Neuronal stem cell (in vitro differentiated cells): ENCODE measurements at regions not wholly inside any gene's neighbourhood (a gene's known extent, or its start where the extent isn't known, plus 50 kb on each side); places are given as distances from the start of the nearest gene placed in this dataset.

Source experiments
- DNase-seq: peaks from one replicate; pipeline ENCODE4 v3.0.0-alpha.2; 2013; ENCODE audit warnings: low spot score
- H2AFZ ChIP-seq: one replicate; pipeline ENCODE4 v1.6.1; 2013; ENCODE audit warnings: mild to moderate bottlenecking, low read length, inconsistent platforms
- H2AK5ac ChIP-seq: 2 replicates; pipeline ENCODE4 v1.6.1; 2013; ENCODE audit warnings: low read depth, mild to moderate bottlenecking, inconsistent platforms, low read length, moderate library complexity, mixed read lengths
- H2BK120ac ChIP-seq: 2 replicates; pipeline ENCODE4 v1.6.1; 2013; ENCODE audit warnings: low read depth, mild to moderate bottlenecking, inconsistent platforms, low read length, moderate library complexity, mixed read lengths
- H2BK12ac ChIP-seq: one replicate; pipeline ENCODE4 v1.6.1; 2013; ENCODE audit warnings: low read length, inconsistent platforms
- H2BK15ac ChIP-seq: 2 replicates; pipeline ENCODE4 v1.6.1; 2013; ENCODE audit warnings: mild to moderate bottlenecking, low read length, inconsistent platforms, mixed read lengths
- H2BK5ac ChIP-seq: one replicate; pipeline ENCODE4 v1.6.1; 2013; ENCODE audit warnings: inconsistent platforms, mild to moderate bottlenecking, low read length, moderate library complexity
- H3K14ac ChIP-seq: one replicate; pipeline ENCODE4 v1.6.1; 2013; ENCODE audit warnings: low read length, inconsistent platforms
- H3K18ac ChIP-seq: 2 replicates; pipeline ENCODE4 v1.6.1; 2013; ENCODE audit warnings: low read length, inconsistent platforms
- H3K23ac ChIP-seq: 2 replicates; pipeline ENCODE4 v1.6.1; 2013; ENCODE audit warnings: low read depth, mild to moderate bottlenecking, mixed read lengths, low read length, inconsistent platforms; ENCODE audit not compliant: poor library complexity
- H3K27ac ChIP-seq: replicated peaks from 3 replicates; pipeline ENCODE4 v1.5.1; 2013; ENCODE audit warnings: low read length, inconsistent platforms
- H3K27me3 ChIP-seq, 3 experiments: 2 replicates each; pipeline ENCODE4 v1.6.1; 2013; ENCODE audit warnings: low read length in 3 of 3, mild to moderate bottlenecking in 2 of 3, inconsistent platforms in 1 of 3, low read depth in 1 of 3, mixed read lengths in 1 of 3, moderate library complexity in 1 of 3; ENCODE audit not compliant: control insufficient read depth in 3 of 3, insufficient read depth in 3 of 3
- H3K36me3 ChIP-seq, 2 donors: replicated peaks in 1 of 2; 2 replicates each; pipeline ENCODE4 v1.6.1; 2013; ENCODE audit warnings: low read length in 2 of 2; ENCODE audit not compliant: control insufficient read depth in 2 of 2, insufficient read depth in 2 of 2
- H3K4ac ChIP-seq: 2 replicates; pipeline ENCODE4 v1.6.1; 2013; ENCODE audit warnings: inconsistent platforms, mild to moderate bottlenecking, low read length, moderate library complexity
- H3K4me1 ChIP-seq, 2 donors: 1 replicate in 1 of 2; 2 replicates in 1 of 2; pipeline ENCODE4 v1.6.1; 2013; ENCODE audit warnings: low read length in 2 of 2, low read depth in 1 of 2; ENCODE audit not compliant: control insufficient read depth in 2 of 2, insufficient read depth in 1 of 2
- H3K4me2 ChIP-seq: one replicate; pipeline ENCODE4 v1.6.1; 2013; ENCODE audit warnings: mild to moderate bottlenecking, low read length, inconsistent platforms; ENCODE audit not compliant: insufficient read depth, poor library complexity, severe bottlenecking
- H3K4me3 ChIP-seq, 2 donors: 2 replicates each; pipeline ENCODE4 v1.5.1; 2013; ENCODE audit warnings: low read length in 2 of 2, mild to moderate bottlenecking in 2 of 2, inconsistent platforms in 1 of 2, moderate library complexity in 1 of 2
- H3K79me1 ChIP-seq: one replicate; pipeline ENCODE4 v1.6.1; 2013; ENCODE audit warnings: low read depth, mild to moderate bottlenecking, inconsistent platforms, low read length, moderate library complexity
- H3K9ac ChIP-seq: one replicate; pipeline ENCODE4 v1.6.1; 2013; ENCODE audit warnings: mild to moderate bottlenecking, low read depth, low read length, inconsistent platforms; ENCODE audit not compliant: poor library complexity
- H3K9me3 ChIP-seq, 2 donors: replicated peaks in 1 of 2; 2 replicates each; pipeline versions ENCODE3 to v1.6.1; 2013; ENCODE audit warnings: low read length in 2 of 2, mild to moderate bottlenecking in 2 of 2, inconsistent platforms in 1 of 2, low read depth in 1 of 2, mixed read lengths in 1 of 2, moderate library complexity in 1 of 2; ENCODE audit not compliant: control insufficient read depth in 2 of 2, insufficient read depth in 1 of 2
- H4K8ac ChIP-seq: one replicate; pipeline ENCODE4 v1.6.1; 2013; ENCODE audit warnings: low read depth, mild to moderate bottlenecking, inconsistent platforms, low read length, moderate library complexity
- H4K91ac ChIP-seq: one replicate; pipeline ENCODE4 v1.6.1; 2013; ENCODE audit warnings: low read length, low read depth, mild to moderate bottlenecking, inconsistent platforms; ENCODE audit not compliant: poor library complexity
- WGBS, 2 donors: extraction: QIAGEN DNeasy Blood & Tissue Kit; methylation state at CpG; one replicate each; pipeline ENCODE4 v1.1.7; 2013; ENCODE audit warnings: missing lambda C conversion rate in 2 of 2, mixed read lengths in 1 of 2; ENCODE audit not compliant: insufficient read length in 2 of 2, insufficient replicate concordance in 1 of 2; ENCODE audit errors: extremely low coverage in 2 of 2; 5-methylcytosine and 5-hydroxymethylcytosine counted together

- Histone ChIP-seq H3K14ac (no peak overlapping the region), H3K9ac (no peak overlapping the region), H3K79me1 (no peaks in the 10 kb centered on the region), H4K91ac (no peak overlapping the region), H2AFZ (no peak overlapping the region), H3K9me3 (peaks cover 0 to 3% of the 10 kb centered on the region in 2 donors), H3K27ac (no peak overlapping the region), H2BK120ac (no peak overlapping the region), H2BK12ac (no peak overlapping the region), H3K18ac (no peak overlapping the region), H2BK5ac (no peak overlapping the region), H3K4me1 (peaks cover 0 to 3% of the 10 kb centered on the region in 2 donors), H2AK5ac (no peak overlapping the region), H2BK15ac (no peak overlapping the region), H3K4me3 (no peak overlapping the region), H3K4me2 (no peak overlapping the region), H3K27me3 (no peaks in the 10 kb centered on the region), H3K4ac (no peak overlapping the region), H3K23ac (no peak overlapping the region), H4K8ac (no peak overlapping the region), H3K36me3 (no peaks in the 10 kb centered on the region)
- no CpG with 5 or more reads among the region's 4 CpGs for WGBS, 2 donors
- no peak for DNase-seq
Measured at GRCh38 chr12:97666263-97666662, 203.7 kb downstream of the RMST start.

GRCh38 chr12:97672870-97673269 lies 210.3 kb downstream of the RMST start:
- Histone ChIP-seq H3K4me2 (peak overlapping the region; percentile 18), H2AFZ (no peak overlapping the region), H2BK5ac (no peak overlapping the region), H3K27me3 (no peaks in the 10 kb centered on the region), H3K4me1 (peaks cover 0 to under 1% of the 10 kb centered on the region in 2 donors), H3K4me3 (no peak overlapping the region), H2BK12ac (no peak overlapping the region), H3K9ac (no peak overlapping the region), H3K36me3 (no peaks in the 10 kb centered on the region), H3K23ac (no peak overlapping the region), H4K91ac (no peak overlapping the region), H3K18ac (no peak overlapping the region), H3K14ac (no peak overlapping the region), H3K4ac (no peak overlapping the region), H4K8ac (no peak overlapping the region), H2AK5ac (no peak overlapping the region), H3K9me3 (peaks cover 0 to 5% of the 10 kb centered on the region in 2 donors), H3K79me1 (no peaks in the 10 kb centered on the region), H3K27ac (no peak overlapping the region), H2BK15ac (no peak overlapping the region), H2BK120ac (no peak overlapping the region)
- WGBS, 2 donors: no CpG with 5 or more reads among the region's 5 CpGs
- DNase-seq: no peak

GRCh38 chr12:97680751-97681150 lies 218.1 kb downstream of the RMST start:
- H3K27ac ChIP-seq: no peak overlapping the region
- WGBS, 2 donors: no CpG with 5 or more reads among the region's 2 CpGs

DNA sequence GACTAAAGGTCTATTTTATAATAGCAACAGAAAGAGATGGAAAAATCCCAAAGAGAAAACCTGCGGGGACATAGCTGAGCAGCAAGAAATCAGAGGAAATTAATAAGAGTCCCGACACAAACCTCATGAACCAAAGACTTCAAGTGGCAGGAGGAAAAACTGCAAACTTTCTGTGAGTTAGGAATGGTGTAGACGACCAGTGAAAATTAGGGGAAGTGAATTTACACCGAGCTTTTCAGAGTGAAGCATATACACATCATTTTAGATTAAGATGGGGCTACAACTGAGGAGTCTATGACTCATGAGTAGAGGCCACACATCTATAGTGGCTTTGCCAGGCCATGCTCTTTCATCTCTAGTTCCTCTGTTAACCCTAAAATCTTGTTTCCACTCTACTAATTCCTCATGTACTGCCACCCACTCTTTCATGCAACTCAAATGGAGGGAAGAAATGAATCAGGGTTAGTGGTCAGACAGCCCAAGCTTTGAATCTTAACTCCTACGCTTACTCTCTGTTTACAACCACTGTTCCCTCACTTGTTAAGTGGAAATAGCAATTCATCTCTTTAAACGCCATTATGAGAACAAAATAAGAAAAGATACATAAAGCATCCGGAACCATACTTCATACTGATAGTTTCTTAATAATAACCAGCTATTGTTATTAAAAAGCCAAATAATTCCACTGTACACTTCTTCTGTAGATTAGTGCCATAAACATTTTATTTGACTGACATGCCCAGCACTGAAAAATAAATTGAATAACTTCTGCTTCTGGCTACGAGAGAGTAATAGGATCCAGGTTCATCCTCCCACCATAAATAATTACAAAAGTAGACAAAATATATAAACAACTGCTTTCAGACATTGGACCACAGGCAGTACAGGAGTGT lies 219.3 kb downstream of the RMST start:
- H2AFZ ChIP-seq: no peak overlapping the region
- no peak overlapping the region for H3K27ac ChIP-seq

More at GRCh38 chr12:97680751-97681150, 218.1 kb downstream of the RMST start:
- H2AFZ ChIP-seq: no peak overlapping the region
- no peak overlapping the region for H3K18ac ChIP-seq
- H3K4me1 ChIP-seq: peaks cover 0 to 1% of the 10 kb centered on the region in 2 donors
- no peak overlapping the region for H3K4ac ChIP-seq
- H3K79me1 ChIP-seq: no peaks in the 10 kb centered on the region
- H3K14ac ChIP-seq: no peak overlapping the region
- no peaks in the 10 kb centered on the region for H3K9me3 ChIP-seq
- no peak overlapping the region for H4K91ac ChIP-seq
- H2AK5ac ChIP-seq: no peak overlapping the region
- H2BK5ac ChIP-seq: no peak overlapping the region
- no peak for DNase-seq
- H2BK12ac ChIP-seq: no peak overlapping the region
- no peak overlapping the region for H2BK15ac ChIP-seq
- H3K4me2 ChIP-seq: no peak overlapping the region
- no peak overlapping the region for H3K9ac ChIP-seq
- no peak overlapping the region for H3K4me3 ChIP-seq
- H3K27me3 ChIP-seq: no peaks in the 10 kb centered on the region
- H4K8ac ChIP-seq: no peak overlapping the region
- H3K36me3 ChIP-seq: no peaks in the 10 kb centered on the region
- no peak overlapping the region for H3K23ac ChIP-seq
- no peak overlapping the region for H2BK120ac ChIP-seq

More for the DNA sequence above, 219.3 kb downstream of the RMST start:
- H2AK5ac ChIP-seq: no peak overlapping the region
- no peaks in the 10 kb centered on the region for H3K36me3 ChIP-seq
- H3K23ac ChIP-seq: no peak overlapping the region
- no peak overlapping the region for H2BK5ac ChIP-seq
- no peaks in the 10 kb centered on the region for H3K79me1 ChIP-seq
- H3K14ac ChIP-seq: no peak overlapping the region
- H3K9me3 ChIP-seq: no peaks in the 10 kb centered on the region
- H3K18ac ChIP-seq: no peak overlapping the region
- no peaks in the 10 kb centered on the region for H3K27me3 ChIP-seq
- H4K91ac ChIP-seq: no peak overlapping the region
- H2BK15ac ChIP-seq: no peak overlapping the region
- H2BK120ac ChIP-seq: no peak overlapping the region
- H3K4me2 ChIP-seq: no peak overlapping the region
- H2BK12ac ChIP-seq: no peak overlapping the region
- no peak overlapping the region for H3K4me3 ChIP-seq
- no peak overlapping the region for H4K8ac ChIP-seq
- DNase-seq: no peak
- no peak overlapping the region for H3K4ac ChIP-seq
- WGBS, 2 donors: no CpG with 5 or more reads among the region's 8 CpGs
- peaks cover 0 to 1% of the 10 kb centered on the region in 2 donors for H3K4me1 ChIP-seq
- no peak overlapping the region for H3K9ac ChIP-seq
